PFSK-1 (cell line): ENCODE measurements at regions not wholly inside any gene's neighbourhood (a gene's known extent, or its start where the extent isn't known, plus 50 kb on each side); places are given as distances from the start of the nearest gene placed in this dataset.

Experiments
- TAF1 ChIP-seq: IDR thresholded peaks from 2 replicates; pipeline ENCODE4 v1.6.1; 2012; ENCODE audit warnings: low read length, control low read depth, borderline replicate concordance; ENCODE audit not compliant: insufficient read depth
- TF ChIP-seq, protein P1 (sequence below), 2 experiments: IDR thresholded peaks; 2 replicates each; pipeline versions ENCODE4 v1.6.1 to v1.8.0; 2011 to 2012; ENCODE audit warnings: low read depth in 2 of 2, low read length in 2 of 2, control low read depth in 1 of 2, inconsistent platforms in 1 of 2, mild to moderate bottlenecking in 1 of 2, moderate library complexity in 1 of 2; ENCODE audit not compliant: insufficient read depth in 1 of 2

- no peak for TF ChIP-seq TAF1
- TF ChIP-seq, protein P1, sequence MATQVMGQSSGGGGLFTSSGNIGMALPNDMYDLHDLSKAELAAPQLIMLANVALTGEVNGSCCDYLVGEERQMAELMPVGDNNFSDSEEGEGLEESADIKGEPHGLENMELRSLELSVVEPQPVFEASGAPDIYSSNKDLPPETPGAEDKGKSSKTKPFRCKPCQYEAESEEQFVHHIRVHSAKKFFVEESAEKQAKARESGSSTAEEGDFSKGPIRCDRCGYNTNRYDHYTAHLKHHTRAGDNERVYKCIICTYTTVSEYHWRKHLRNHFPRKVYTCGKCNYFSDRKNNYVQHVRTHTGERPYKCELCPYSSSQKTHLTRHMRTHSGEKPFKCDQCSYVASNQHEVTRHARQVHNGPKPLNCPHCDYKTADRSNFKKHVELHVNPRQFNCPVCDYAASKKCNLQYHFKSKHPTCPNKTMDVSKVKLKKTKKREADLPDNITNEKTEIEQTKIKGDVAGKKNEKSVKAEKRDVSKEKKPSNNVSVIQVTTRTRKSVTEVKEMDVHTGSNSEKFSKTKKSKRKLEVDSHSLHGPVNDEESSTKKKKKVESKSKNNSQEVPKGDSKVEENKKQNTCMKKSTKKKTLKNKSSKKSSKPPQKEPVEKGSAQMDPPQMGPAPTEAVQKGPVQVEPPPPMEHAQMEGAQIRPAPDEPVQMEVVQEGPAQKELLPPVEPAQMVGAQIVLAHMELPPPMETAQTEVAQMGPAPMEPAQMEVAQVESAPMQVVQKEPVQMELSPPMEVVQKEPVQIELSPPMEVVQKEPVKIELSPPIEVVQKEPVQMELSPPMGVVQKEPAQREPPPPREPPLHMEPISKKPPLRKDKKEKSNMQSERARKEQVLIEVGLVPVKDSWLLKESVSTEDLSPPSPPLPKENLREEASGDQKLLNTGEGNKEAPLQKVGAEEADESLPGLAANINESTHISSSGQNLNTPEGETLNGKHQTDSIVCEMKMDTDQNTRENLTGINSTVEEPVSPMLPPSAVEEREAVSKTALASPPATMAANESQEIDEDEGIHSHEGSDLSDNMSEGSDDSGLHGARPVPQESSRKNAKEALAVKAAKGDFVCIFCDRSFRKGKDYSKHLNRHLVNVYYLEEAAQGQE (IDR thresholded peaks at IDR 0.05; ENCODE audit: insufficient read depth in 1 of 2, low read depth in 2 of 2, low read length in 2 of 2), result no peak
Observed at GRCh38 chr3:88896026-88896425, 211.4 kb upstream of the EPHA3 start.
